NCI-H187 treated with DMSO at 0.1 percent for 48 hours (cell line): ENCODE measurements at regions not wholly inside any gene's neighbourhood (a gene's known extent, or its start where the extent isn't known, plus 50 kb on each side); places are given as distances from the start of the nearest gene placed in this dataset.
"Not testable (repeated sequence)": the region's sequence is repeated elsewhere in the genome, so short reads cannot be mapped to it uniquely, and the experiment has no call there.

Experiments used
- DNase-seq: peaks from one replicate; lab custom pipeline; 2025; lab: John Stamatoyannopoulos, UW

DNA sequence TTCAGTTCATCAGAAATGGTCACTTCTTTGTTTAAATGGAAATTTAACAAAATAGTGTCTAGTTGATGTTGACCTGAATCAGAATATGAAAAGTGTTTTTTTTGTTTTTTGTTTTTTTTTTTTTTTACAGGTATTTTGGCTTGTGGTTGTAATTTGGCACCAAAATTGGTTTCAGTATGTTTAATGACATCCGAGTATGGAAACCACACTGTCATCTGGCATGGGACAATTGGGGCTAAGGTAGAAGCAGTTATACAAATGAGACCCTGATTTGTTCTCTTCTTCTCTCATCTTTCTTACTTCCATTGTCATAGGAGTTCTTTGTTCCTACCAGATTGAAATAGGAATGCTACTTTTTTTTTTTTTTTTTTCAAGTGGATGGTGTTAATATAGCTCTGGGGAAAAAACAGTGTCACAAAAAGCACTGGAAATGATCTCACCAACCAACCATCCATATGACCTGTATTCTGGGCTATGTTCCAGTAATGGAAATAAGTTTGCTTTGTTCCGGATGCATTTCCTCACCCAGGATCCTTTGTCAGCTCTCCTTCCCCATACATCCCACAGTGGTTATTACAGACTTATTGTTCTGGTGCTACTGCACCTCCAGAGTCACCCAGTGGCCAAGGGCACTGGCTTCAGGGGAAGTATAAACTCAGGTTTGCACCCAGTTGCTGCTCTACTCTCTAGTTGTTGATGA, 95.8 kb downstream of the ATXN3L start:
- no peak for DNase-seq

DNA sequence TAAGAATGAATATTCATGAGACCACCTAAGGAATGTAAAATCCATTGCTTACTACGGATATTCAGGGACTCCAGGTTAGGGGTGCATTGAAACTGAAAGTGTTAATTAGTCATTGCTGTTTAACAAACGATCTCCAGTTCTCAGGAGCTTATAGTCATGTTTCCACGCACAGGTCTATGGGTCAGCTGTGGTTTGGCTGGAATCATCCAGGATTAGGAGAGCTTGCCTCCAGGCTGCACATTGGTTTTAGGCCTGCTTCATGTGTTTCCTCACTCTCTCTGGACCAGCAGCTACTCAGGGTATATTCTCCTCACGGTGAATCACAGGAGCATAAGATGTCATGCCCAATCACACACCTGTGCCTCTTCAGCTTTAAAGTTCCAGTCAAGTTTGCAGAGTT, 98.9 kb downstream of the ATXN3L start:
- DNase-seq: no peak

DNA sequence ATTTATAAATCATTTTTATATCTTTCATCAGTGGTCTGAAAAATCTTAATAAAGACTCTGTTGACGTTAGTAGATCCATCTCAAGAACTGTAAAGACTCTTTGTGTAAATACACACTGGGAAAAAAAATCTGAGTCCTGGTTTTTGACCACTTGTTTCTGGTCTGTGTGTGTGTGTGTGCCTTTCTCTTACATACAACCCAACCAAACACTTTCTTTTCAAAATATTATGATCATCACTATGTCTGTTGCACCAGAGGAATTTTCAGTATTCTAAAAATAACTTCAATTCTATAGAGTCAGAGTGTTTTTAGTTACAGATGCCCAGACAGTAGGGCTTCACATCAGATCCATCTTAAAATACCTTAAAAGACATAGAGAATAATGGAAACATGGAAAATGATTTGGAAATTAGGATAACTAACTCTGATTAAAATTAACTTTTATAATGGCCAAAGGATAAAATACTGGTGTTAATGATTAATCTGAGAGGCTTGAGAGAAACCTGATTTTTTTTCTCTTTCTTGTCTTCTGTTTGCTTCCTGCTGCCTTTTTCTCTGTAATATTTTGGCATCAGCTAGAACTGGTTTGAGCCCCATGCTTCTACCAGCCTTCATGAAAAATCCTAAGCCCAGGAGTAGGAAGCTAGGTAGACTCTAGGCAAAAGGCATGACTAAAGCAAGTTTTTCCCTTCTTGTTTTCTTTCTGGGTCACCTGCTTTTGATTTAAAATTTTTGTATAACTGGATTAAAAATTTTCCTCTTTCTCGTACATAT, 99.7 kb downstream of the ATXN3L start:
- no peak for DNase-seq

DNA sequence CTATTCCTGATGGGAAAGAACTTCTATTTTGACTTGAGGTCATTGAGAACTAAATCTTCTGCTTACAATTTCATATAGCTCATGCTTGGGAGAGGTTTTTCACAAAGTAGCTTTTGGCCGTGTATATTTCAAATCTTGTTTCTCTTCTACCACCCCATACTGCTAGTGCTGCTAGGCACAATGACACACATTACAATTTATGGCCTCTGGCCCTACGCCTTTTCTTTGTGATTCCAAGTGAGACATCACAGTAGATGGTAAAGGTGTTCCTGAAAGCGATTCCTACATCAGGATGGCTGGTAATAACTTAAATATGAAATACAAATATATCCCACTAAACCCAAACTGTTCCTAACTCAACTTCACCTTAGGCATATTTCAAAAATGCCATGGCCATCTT, 101.1 kb downstream of the ATXN3L start:
- no peak for DNase-seq

DNA sequence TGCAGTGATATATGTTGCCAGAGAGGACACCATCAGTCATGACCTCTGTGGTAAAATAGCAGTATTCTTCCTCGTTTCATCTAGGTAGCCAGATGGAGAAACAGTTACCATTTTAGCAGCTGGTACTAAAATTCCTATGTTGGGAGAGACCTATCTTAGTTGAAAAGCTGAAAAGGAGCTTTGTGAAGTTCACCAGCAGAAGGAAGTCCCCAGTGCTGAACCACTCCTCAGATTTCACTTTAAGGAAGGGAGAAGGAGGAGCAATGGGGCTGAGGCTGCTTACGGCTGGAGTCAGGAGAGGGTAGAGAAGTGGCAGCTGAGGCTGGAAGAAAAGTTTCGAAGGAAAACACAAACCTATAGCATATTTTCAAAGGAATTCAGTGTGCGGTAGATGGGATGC, 103.7 kb downstream of the ATXN3L start:
- no peak for DNase-seq

DNA sequence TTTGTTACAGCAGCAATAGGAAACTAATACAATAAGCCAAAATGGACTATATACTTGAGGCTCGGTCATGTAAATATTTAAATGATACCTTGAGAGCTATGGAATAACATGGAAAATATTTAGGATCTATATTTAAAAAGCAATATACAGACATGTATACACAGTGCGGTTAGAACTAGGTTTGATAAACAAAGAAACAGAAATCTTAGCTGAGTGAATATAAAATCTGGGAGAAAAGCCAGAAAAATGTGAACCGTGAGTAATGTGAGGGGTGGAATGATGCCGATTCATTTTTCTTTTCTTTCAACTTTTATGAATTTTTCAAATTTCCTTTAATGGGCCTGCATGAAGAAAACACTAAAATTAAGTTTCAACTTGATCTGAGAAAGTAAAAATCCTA, 104.1 kb downstream of the ATXN3L start:
- DNase-seq: no peak

DNA sequence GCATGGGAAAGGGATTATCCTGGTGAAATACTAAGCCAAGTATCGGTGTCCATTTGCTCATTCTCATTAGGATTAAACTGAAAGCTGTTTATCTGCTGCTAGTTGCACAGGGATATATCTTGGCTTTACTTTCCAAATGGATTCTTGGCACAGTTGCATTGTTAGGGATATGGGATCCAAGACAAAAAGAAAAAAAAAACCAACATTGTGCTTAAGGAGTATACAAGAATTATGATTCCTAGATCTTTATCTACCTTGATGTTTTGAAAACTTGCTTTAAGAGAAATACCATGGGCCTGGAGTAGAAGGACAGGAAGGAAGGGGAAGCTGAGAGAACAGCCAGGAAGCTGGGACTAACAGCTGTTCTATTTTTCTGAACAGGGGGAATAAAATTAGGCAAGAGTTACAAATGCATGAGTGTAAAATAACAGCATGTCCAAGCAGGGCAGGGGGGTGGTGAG, 107.6 kb downstream of the ATXN3L start:
- no peak for DNase-seq

DNA sequence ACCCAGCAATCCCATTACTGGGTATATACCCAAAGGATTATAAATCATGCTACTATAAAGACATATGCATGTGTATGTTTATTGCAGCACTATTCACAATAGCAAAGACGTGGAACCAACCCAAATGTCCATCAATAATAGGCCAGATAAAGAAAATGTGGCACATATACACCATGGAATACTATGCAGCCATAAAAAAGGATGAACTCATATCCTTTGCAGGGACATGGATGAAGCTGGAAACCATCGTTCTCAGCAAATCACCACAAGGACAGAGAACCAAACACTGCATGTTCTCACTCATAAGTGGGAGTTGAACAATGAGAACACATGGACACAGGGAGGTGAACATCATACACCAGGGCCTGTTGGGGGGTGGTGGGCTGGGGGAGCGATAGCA, 109.7 kb downstream of the ATXN3L start:
- not testable (repeated sequence) for DNase-seq

DNA sequence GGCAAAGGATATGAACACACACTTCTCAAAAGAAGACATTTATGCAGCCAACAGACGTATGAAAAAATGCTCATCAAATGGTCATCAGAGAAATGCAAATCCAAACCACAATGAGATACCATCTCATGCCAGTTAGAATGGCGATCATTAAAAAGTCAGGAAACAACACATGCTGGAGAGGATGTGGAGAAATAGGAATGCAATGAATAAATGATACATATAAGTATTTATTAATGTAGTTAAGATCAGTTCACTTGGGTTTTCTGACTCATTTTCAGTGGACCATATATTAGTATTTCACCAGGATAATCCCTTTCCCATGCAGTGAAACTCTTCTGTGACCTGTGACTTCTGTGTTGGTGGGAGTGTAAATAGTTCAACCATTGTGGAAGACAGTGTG, 110.1 kb downstream of the ATXN3L start:
- not testable (repeated sequence) for DNase-seq

DNA sequence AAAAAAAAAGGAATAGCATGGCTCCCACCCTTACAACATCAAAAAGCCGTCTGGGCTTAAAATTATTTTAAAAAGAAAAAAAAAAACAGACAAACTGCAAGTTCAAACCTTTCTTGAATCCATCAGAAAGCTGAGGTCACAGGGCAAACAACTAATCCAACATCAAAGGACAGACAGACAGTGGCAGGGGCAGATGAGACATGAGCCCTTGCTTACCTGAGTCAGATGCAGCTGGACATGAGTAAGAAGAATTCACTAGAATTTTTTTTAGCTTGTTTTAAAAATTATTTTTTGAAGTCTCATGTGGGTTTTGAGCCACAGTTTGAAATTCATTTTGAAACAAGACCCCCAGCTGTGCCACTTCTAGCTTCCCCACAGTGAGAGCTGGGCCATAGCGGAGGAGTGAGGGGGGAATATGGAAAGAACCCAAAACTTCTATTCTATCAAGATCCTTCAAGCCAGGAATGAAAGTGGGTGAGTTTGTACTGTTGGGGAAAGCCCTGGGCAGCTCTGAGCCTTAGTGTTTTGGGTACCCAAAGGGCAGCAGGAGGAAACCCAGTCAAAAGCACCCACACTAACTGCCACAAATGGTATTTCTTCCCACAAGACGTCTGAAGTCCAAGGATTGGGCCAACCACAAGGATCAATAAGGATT, 111.4 kb downstream of the ATXN3L start:
- no peak for DNase-seq

DNA sequence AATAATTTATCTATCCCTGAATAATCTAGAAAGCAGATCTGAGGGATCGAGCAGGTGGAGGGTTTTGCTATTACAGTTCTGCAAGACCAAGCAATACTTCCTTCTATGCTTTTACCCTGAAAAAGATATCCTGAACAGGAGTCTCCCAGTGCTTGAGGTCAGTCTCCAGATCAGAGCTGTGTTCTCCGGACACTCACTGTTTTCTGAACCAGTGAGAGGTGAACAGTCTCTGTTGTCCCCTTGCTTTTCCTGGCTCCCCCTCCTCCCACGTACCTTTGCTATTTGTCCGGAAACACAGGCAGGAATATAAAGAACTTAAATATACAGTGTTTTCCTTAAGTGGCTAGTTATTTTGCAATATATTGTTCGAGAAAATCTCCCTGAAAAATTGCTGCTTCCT, 116.6 kb downstream of the ATXN3L start:
- DNase-seq: no peak

DNA sequence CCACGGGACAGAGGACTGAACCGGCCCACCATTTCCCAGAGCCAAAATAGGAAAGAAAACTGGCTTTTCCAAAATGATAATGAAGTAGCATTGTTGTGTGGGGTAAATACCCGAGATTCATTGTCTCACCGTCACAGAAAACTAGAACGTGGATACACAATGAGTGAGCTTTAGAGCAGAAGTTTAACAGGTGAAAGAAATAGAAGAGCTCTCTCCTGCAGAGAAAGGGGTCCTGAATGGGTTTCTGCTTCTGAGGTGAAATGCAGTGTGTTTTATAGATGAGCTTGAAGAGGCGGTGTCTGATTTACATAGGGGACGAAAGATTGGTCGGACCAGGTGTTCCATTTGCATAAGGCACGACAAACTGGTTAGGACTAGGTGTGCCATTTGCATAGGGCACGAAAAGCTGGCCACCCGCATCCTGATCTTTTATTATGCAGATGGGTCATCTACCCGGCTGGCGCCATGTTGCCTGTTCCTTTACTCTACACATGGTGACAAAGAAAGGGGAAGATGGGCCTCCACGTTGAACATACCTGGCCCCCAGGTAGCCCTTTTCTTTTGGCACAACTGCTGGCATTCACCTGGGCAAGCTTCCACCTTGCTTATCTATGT, 118.1 kb downstream of the ATXN3L start:
- DNase-seq: no peak

DNA sequence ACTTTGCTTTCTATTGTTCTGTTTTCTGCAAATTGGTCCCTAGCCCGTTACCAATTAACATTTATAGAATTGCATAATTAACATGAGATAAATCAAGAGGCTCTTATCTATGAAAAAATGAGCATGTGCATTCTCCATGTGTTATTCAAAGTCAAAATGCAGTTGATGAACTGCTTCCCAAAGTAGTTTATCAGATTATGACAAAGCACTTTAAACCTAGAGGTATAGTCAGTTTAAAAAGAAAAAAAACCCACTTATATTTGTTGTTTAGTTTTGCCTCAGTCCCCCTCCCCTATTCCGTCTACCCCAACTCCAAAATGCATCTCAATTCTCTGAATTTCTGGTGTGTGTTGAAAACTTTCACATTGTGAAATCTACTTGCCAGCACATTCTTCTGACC, 119.5 kb downstream of the ATXN3L start:
- DNase-seq: no peak

DNA sequence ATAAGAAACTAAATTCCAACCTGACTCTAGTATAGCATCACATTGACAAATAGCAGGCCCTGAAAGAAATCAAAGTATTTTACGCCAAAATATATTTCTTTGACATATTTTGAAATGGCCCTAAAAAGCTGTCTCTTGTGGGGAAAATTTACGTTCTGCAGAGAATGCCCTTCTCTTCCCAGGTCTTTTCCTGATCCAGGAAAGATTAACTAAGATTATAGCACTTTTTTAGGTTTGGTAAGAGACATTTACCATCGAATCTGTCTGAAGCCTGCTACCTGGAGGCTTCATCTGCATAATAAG, 121.1 kb downstream of the ATXN3L start:
- no peak for DNase-seq

DNA sequence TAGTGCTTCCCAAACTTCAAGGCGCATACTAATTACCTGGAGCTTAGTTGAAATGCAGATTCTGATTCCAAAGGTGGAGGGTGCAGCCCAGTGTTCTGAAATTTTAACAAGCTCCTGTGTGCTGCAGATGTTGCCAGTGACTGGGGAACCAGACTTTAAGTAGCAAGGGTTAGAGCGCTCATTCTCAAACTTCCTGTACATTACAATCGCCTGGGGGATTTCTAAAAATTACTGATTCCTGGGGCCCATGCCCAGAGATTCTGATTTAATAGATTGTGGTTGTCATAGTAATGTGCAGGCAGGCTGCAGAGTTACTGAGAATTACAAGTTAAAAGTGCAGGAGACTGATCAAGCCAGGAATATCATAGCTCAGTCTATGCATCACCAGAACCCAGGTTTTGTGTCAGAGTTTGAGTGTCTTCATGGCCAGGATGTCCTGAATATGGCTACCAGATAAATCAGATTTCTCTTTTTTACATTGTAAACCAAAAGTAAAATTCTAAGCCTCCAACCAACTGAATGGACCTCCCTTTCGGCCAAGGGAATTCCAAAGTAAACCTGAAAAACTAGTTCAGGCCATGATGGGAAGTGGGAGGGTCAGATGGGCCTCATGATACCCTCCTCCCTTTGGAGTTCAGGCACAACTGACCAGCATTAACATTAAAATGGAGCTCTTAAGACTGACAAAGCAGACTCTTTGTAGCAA, 121.6 kb downstream of the ATXN3L start:
- DNase-seq: no peak

DNA sequence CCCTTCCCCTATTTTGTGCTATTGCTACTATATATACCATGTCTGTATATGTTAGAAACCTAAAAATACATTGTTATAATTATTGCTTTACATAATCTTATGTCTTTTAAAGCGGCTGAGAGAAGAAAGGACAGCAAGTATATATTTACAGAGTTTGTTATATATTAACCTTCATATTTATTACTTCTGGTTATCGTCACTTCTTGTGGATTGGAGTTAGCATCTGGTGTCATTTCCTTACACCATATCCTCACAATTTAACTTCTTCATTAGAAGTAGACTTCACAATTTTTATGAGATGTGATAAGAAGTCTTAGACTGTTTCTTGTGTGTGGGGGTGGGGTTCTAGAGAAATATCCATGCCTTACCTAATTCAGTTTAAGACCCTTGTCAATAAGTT, 123.1 kb downstream of the ATXN3L start:
- DNase-seq: no peak

DNA sequence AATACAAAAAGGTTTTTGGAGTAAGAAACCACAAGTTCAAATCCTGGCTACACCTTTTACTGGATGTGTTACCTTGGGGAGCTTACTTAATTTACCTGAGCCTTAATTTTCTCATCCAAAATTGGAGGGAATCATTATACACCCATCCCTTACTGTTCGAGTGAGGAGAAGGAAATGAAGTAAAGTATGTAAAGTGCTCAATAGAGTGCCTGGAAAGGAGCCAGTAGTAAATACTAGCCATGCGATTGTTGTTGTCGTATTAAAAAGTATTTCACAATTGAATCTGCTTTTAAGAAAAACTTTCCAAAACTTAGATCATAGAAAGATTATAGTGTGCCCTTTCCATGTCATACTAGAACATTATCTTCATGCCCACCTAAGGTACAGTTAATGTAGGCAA, 124.5 kb downstream of the ATXN3L start:
- no peak for DNase-seq

DNA sequence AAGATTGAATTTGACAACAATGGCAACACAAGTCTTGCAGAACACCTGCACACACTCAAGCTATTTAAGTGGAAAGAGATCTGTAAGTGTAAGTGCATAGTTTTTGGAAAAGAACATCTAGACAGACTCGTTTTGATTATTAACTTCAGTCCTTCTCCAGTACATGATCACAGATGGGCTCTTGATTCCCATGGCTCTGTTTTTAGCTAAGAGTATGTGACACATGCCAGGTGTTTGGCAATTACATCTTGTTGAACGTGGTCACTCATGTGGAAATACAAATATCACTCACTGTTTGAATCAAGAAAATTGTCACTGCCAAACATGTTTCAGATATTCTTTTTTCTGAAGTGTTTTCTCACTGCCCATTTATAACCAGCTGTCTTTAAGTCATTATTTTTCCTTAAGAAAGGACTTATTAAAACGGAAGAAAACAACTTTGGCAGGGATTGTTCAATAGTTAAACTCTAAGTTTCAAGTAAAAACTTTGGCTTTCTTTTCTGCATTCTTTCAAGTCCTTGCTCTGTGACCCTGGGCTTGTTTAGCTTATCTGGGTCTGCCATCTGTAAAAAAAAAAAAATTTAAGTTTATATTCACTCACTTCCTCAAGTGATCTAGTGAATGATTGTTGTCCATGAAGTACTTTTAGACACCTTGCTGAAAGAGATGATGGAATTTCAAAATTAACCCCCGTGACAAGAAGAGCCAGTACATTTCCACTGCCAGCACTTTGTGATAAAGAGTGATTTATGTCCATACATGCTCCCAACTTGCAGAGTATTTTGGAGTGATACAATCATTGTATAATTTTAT, 125.4 kb downstream of the ATXN3L start:
- peak; percentile 33 for DNase-seq

DNA sequence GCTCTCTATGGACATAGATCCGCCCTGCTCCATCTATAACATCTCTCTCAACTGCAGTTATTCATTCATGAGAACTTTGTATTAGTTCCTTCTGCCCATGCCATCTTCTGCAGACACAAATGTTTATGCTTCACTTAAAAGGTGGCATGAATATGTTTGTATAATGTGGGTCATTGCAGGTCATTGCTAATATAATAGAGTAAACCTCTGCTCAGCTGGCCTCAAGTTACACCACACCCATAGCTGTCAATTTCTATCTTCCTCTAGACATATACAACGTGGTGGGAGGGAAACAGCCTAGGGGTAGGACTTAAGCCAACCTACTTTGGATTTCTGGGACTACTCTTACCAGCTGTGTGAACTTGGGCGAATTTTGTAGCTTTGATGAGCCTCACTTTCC, 129.8 kb downstream of the ATXN3L start:
- no peak for DNase-seq

DNA sequence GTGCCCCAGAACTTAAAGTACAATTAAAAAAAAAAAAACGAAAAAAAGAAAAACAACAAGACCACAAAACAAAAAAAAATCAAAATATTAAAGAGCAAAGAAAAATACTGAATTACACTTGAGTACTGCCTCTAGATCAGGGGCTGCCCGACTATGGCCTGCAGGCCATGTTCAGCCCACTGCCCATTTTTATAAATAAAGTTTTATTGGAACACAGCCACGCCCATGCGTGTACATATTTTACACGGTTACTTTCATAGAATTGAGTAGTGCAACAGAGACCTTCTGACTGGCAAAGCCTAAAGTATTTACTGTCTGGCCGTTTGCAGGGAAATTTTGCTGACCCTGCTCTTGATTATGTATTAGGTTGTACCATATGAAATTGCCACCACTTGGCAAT, 130.5 kb downstream of the ATXN3L start:
- DNase-seq: no peak

DNA sequence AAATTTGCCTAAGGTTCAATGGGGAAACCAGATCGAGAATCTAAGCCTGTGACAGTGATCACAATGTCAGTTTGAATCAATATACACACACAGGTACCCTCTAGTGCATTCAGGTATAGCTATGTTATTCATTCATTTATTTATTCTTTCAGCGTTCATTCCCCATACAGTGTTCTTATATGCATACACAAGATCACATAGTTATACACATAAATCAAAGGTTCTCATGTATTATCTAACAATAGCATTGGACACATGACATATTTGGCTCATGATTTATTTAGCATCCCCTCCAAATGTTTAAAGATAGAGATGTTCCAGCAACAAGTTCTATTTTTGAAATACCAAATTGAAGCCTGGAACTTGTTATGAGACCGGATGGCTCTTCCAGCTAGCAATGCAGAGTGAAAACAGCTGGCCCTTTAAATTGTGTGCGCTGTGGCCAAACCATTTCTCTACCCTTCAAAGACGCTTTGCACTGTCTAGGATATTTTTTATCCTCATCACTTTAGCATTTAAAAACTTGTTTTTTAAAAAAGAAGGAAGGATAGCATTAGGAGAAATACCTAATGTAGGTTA, 131.0 kb downstream of the ATXN3L start:
- no peak for DNase-seq
